Natural killer cell (primary cell): ENCODE measurements at regions not wholly inside any gene's neighbourhood (a gene's known extent, or its start where the extent isn't known, plus 50 kb on each side); places are given as distances from the start of the nearest gene placed in this dataset.

Source experiments
- ATAC-seq, 3 donors: fragments of 150-1000 bp in 2 of 3; fragments of 200-7000 bp in 1 of 3; cut with Tn5 transposase; 1 replicate in 1 of 3; 2 replicates in 2 of 3; pipeline ENCODE4 v1.10.0; 2021; ENCODE audit warnings: mild to moderate bottlenecking in 2 of 3, moderate library complexity in 2 of 3
- DNase-seq, 2 donors: peaks; one replicate each; pipeline versions ENCODE4 v3.0.0 to v3.0.0-alpha.2; 2013 to 2021; ENCODE audit warnings: mixed read lengths in 1 of 2
- H3K27ac ChIP-seq: one replicate; pipeline ENCODE4 v1.5.1; 2013; ENCODE audit warnings: mild to moderate bottlenecking, low read length
- H3K27me3 ChIP-seq: one replicate; pipeline ENCODE4 v1.6.1; 2013; ENCODE audit warnings: low read length; ENCODE audit not compliant: control insufficient read depth, insufficient read depth
- H3K36me3 ChIP-seq: one replicate; pipeline ENCODE4 v1.6.1; 2013; ENCODE audit warnings: low read length; ENCODE audit not compliant: control insufficient read depth, insufficient read depth
- H3K4me1 ChIP-seq: one replicate; pipeline ENCODE4 v1.6.1; 2013; ENCODE audit warnings: low read length; ENCODE audit not compliant: control insufficient read depth, insufficient read depth
- H3K4me3 ChIP-seq: one replicate; pipeline ENCODE4 v1.5.1; 2013; ENCODE audit warnings: low read length
- H3K9me3 ChIP-seq: one replicate; pipeline ENCODE4 v1.6.1; 2013; ENCODE audit warnings: low read length; ENCODE audit not compliant: control insufficient read depth, insufficient read depth
- H3K27ac Mint-ChIP-seq, 2 donors: one replicate each; pipeline ENCODE4 v1.8.0; 2022; ENCODE audit warnings: mild to moderate bottlenecking in 2 of 2, mixed read lengths in 2 of 2, moderate library complexity in 1 of 2
- H3K27me3 Mint-ChIP-seq, 2 donors: one replicate each; pipeline ENCODE4 v1.8.0; 2022; ENCODE audit warnings: low read depth in 2 of 2, mixed read lengths in 2 of 2
- H3K36me3 Mint-ChIP-seq: one replicate; pipeline ENCODE4 v1.8.0; 2022; ENCODE audit warnings: mixed read lengths
- H3K4me1 Mint-ChIP-seq, 2 donors: one replicate each; pipeline ENCODE4 v1.8.0; 2022; ENCODE audit warnings: mixed read lengths in 2 of 2
- H3K4me3 Mint-ChIP-seq: one replicate; pipeline ENCODE4 v1.8.0; 2022; ENCODE audit warnings: mild to moderate bottlenecking, moderate library complexity, mixed read lengths
- H3K9me3 Mint-ChIP-seq, 2 donors: one replicate each; pipeline ENCODE4 v1.8.0; 2022; ENCODE audit warnings: mixed read lengths in 2 of 2
- CTCF ChIP-seq: fragments of 200-600 bp; IDR thresholded peaks from one replicate; pipeline ENCODE4 v1.8.0; 2022; ENCODE audit warnings: antibody characterized with exemption
- WGBS: methylation state at CpG from one replicate; pipeline ENCODE4 v1.1.7; 2013; ENCODE audit warnings: missing lambda C conversion rate; ENCODE audit not compliant: insufficient coverage; 5-methylcytosine and 5-hydroxymethylcytosine counted together
- intact Hi-C: fragments of 100-400 bp; cut with micrococcal nuclease; formaldehyde crosslinking; loops from one replicate; pipeline ENCODE4 v1.14.2; 2022

- H3K27ac ChIP-seq: peak overlapping the region; percentile 84
- no peak overlapping the region for H3K4me3 ChIP-seq
These were observed 163.7 kb upstream of the PPP1R2C start for GRCh38 chrX:42941671-42942070.

GRCh38 chrX:42943051-42943974, 165.3 kb upstream of the PPP1R2C start:
- H3K4me1 Mint-ChIP-seq: peaks cover 66 to 95% of the 10 kb centered on the region in 2 donors
- peak in 1 of 2 donors; percentile 58 for DNase-seq
- no peaks in the 10 kb centered on the region for H3K27me3 Mint-ChIP-seq
- H3K4me3 Mint-ChIP-seq: peak overlapping the region; percentile 76
- TF ChIP-seq CTCF: no peak
- Histone ChIP-seq H3K27me3 (no peaks in the 10 kb centered on the region), H3K4me3 (no peak overlapping the region), H3K27ac (peak overlapping the region; percentile 84), H3K36me3 (no peaks in the 10 kb centered on the region), H3K4me1 (peaks cover 55% of the 10 kb centered on the region), H3K9me3 (peaks cover 2% of the 10 kb centered on the region)
- no peaks in the 10 kb centered on the region for H3K9me3 Mint-ChIP-seq
- WGBS: 0% methylated on average over 3 of the region's 6 CpGs
- peak; percentile 46 to 65 (median 46) for ATAC-seq
- H3K27ac Mint-ChIP-seq: peak overlapping the region; percentile 89 to 90
- H3K36me3 Mint-ChIP-seq: peaks cover 4% of the 10 kb centered on the region
- intact Hi-C loops: loop anchor here (10.0 kb wide), 1 partner anchor 1019 kb away; the partner anchor contains the start of gene CASK

More at GRCh38 chrX:42941671-42942070, 163.7 kb upstream of the PPP1R2C start:
- Histone ChIP-seq H3K9me3 (peaks cover 2% of the 10 kb centered on the region), H3K36me3 (no peaks in the 10 kb centered on the region), H3K4me1 (peaks cover 43% of the 10 kb centered on the region), H3K27me3 (no peaks in the 10 kb centered on the region)
- Mint-ChIP-seq H3K4me3 (no peak overlapping the region), H3K27ac (peak overlapping the region; percentile 89 to 90), H3K27me3 (no peaks in the 10 kb centered on the region), H3K4me1 (peaks cover 52 to 83% of the 10 kb centered on the region in 2 donors), H3K36me3 (peaks cover 6% of the 10 kb centered on the region), H3K9me3 (no peaks in the 10 kb centered on the region)
- intact Hi-C loops: loop anchor here (10.0 kb wide), 1 partner anchor 1017 kb away; the partner anchor contains the start of gene CASK
- TF ChIP-seq CTCF: no peak
- no peak for ATAC-seq
- no peak for DNase-seq
- 90% methylated on average over 1 of the region's 2 CpGs for WGBS

- Mint-ChIP-seq H3K36me3 (no peaks in the 10 kb centered on the region), H3K27me3 (no peaks in the 10 kb centered on the region), H3K4me3 (peak overlapping the region; percentile 35), H3K4me1 (peaks cover 68 to 99% of the 10 kb centered on the region in 2 donors), H3K9me3 (no peaks in the 10 kb centered on the region), H3K27ac (peak overlapping the region; percentile 89 to 90)
- intact Hi-C loops: loop anchor here (10.0 kb wide), 1 partner anchor 1020 kb away; the partner anchor contains the start of gene CASK
- ATAC-seq: peak; percentile 27 to 54 (median 54)
- Histone ChIP-seq H3K4me1 (peaks cover 61% of the 10 kb centered on the region), H3K4me3 (no peak overlapping the region), H3K27me3 (no peaks in the 10 kb centered on the region), H3K27ac (peak overlapping the region; percentile 82), H3K9me3 (no peaks in the 10 kb centered on the region), H3K36me3 (no peaks in the 10 kb centered on the region)
- 4% methylated on average over 3 of the region's 3 CpGs for WGBS
- no peak for TF ChIP-seq CTCF
- peak in 1 of 2 donors; percentile 61 for DNase-seq
These were observed 166.5 kb upstream of the PPP1R2C start for GRCh38 chrX:42944381-42944998.
